ENCODE measurements at regions not wholly inside any gene's neighbourhood (a gene's known extent, or its start where the extent isn't known, plus 50 kb on each side); places are given as distances from the start of the nearest gene placed in this dataset.

DNA sequence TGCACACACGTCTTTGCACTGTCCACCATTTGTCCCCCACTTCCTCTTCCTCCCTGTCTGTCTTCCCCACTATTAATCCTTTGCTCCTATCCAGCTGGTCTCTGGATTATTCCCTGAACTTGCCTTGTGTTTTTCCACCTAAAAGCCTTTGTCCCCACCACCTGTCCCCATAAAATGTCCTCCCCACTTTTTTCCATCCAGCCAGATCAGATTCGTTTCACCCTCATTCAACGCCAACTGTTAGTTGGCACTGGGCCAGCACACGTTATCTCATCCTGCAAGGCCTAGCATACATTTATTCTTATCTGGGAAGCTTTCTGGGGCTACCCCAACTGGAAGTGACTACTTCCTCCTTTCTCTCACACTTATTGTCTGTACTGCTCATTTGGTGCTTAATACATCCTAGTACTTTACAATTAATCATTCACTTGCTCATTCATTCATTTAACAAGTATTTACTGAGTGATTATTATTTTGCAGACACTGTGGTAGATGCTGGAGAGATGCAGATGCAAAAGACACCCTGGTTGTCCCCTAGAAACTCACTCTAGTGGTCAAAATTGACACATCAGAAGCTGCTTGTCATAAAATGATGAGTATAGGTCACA, 96.2 kb downstream of the RASSF10 start:
- no peak for DNase-seq

DNA sequence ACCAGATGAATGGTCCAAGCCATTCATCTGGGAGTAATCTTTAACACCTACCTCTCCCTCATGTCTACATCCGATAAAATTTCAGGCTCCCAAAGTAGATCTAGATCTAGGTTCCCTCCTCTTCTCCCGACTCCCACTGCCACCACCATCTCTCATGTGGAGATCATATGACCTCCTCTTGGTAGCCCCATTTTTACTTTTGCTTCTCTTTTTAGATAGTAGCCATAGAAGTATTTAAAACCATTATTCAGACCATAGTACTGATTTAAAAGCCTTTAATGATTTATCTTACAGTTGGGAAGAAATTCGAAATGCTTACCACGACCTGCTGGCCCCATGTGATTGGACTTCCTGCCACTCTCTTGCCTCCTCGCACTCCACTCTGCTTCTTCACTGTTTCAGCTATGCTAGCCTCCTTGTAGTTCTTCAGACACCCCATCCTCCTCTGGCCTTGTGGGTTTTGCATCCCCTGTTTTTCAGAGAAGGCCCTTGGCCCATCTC, 98.5 kb downstream of the RASSF10 start:
- no peak for DNase-seq

DNA sequence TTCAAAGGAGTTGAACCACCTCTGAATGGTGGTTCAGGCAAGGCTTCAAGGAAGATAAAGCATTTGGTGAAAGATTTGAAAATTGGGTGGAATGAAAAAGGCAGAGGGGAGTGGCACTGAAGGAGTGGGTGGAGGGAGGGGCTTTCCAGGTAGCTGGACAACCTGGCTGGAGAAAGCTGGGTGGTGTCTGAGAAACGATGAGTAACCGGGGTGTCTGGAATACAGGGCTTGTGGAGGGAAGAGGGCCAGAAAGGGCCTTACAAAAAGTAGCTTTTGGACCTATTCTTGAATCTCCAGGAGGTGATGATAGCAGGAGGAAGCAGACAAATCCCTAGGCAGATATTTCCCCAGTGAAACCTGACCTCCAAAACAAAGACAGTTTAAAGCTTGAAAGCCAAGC, 99.3 kb downstream of the RASSF10 start:
- no peak for DNase-seq

DNA sequence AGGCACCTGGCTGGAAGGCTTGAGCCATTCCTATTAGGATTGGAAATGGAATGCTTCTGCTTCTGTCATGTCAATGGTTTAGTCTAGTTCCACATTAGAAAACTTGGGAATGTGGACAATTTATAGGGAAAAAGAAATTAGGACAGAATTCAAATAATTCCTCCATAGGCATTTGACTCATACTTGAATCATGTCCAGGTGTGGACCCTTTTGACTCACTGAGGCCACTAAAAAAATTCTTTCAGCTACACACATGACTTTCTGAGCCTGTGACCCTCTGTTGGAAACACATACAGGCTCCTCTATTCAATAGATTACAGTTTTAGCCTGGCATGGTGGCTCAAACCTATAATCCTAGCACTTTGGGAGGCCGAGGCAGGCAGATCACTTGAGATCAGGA, 100.5 kb downstream of the RASSF10 start:
- DNase-seq: no peak

DNA sequence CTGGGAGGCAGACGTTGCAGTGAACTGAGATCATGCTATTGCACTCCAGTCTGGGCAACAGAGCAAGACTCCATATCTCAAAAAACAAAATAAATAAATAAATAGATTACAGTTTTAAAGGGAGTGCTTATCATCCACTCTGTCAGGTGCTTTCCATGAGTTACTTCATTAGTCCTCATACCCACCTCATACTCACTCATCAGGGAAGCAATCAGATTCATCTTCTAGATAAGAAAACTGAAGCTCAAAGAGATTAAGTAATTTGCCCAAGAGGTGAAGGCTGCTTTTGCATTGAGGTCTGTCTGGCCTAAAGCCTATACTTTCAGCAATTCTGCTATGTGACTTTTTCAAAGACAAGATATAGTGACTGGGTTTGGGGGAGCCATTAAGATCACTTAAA, 101.0 kb downstream of the RASSF10 start:
- DNase-seq: no peak

DNA sequence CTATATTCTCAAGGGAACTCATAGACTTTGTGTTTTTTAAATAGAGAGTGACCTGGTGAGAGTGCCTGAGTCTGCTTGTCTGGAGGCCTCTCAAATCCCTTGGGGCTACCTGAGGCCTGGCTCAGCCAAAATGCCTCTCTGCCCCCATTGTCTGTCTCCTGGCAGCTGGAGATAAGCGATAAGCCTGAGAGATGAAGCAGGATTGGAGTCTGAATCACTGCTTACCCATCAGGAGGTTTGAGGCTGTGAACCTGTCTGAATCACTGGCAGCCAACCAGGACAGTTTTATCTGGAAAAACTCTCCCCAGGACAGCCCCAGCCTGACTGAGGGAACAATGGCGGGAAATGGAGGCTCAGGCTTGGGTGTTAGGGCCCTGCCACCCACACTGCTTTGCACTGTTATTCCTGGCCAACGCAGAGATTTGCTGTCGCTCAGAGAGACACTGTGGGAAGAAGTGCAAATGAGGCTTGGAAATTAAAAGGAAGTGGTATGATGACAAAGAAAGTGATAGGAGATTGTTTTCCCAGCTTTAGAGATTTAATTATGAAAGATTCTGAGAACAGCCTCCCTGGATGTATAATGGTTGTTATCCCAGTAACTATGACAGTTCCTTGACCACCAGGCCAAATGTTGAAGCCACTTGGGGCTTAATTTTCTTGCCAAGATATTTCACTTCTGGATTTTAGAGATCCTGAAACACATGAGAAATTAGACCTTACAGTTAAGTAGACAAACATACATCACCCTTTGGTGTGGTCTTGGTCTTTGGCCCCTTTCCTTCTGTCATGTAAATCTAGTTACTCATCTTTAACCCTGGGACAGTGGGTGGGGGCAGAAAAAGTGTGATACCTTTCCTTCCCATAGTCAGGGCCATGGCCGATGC, 102.1 kb downstream of the RASSF10 start:
- DNase-seq: no peak

DNA sequence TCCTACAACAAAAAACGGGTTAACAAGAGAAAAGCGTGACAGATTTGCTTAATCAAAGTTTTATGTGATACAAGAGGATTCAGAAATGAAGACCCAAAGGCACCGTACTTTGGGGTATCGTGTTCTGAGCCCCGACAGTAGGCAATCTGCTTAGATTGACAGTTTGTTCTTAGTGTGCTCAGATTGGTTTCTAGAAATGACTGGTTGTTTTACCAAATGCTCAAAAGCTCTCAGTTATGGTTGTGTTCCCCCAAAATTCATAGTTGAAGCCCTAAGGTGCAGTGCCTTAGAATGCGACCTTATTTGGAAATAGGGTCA, 102.7 kb downstream of the RASSF10 start:
- no peak for DNase-seq

DNA sequence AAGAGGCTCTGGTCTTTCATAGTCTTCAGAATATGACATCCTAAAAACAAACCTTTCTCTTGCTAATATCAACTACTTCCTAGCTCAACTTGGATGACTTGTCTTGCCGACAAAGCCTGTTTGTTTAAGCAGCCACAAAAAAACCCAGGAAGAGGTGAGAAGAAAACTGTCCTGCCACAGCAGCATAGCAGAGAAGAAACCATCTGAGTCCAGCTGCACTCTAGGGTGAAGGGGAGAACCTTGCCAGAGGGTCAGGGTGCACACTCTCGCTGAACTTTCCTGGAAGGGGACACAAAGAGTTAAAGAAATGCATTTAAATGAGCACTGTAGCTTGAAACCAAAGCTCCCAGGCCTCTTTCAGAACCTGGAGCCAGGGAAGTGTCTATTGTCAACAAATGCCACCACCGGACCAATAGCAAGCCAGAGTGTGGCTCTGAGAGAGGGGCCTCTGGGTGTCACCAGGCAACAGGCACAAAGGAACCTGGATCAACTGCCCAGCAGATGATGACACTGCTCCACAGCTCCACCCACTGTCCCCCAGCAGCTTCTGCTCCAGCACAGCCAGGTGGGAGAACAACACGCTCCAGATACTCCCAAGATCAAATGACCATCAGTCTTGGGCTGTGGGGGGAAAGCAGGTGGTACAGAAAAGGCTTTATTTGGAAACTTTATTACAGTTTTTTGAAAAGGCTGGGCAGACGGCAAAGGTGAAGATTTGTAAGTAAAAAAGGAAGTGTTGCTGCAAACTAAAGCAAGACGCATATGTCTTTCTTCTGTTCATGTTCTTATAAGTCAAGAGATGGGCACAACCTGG, 105.7 kb downstream of the RASSF10 start:
- no peak for DNase-seq

DNA sequence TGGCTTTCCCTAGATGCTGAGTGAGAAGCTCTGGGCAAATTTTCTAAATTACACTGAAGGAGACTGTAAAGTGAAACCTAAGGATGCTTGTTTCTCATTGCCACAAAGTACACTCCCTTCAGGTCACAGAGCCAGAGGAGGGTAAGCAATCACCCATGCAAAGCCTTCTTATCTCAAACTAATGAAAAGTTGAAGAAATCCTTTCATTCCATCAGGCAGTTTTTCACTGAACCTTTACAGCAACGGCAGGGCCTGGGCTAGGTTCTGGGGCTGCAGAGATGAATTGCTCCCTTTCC, 106.2 kb downstream of the RASSF10 start:
- no peak for DNase-seq

DNA sequence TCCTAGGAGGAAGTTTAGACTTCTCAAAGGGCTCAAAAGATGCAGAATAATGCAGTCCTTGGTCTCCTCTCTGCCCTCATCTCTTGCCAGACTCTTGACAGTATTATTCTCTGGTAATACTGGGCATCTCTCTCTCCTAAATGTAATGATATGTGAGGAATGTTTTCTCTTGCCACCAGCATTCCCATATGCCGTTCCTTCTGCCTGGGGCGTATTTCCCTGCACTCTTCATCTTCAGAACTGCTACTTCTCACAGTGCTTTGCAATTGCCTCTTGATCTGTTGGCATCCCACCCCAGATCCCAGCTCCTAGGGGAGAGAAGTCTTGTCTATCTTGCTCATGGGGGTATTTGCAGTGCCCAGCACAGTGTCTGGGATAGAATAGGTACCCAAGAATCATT, 107.4 kb downstream of the RASSF10 start:
- peak; percentile 53 for DNase-seq

DNA sequence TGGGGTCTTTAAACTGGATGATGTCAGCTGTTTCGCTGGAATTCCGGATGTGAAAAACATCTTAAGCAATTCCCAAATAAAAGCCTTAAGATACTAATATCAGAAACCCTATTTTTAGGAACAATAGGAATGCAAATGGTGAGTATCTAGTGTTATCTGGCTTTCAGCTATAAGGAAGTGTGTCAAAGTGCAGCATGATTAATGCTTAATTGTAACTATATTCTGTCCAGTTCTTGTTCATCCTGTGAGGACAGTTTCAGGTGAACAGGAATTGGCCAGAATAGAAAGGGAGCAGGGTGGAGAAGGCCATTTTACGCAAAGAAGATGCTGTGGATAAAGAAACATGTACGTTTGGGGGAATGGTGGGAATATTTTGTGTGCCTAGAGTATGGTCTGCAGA, 108.2 kb downstream of the RASSF10 start:
- no peak for DNase-seq

DNA sequence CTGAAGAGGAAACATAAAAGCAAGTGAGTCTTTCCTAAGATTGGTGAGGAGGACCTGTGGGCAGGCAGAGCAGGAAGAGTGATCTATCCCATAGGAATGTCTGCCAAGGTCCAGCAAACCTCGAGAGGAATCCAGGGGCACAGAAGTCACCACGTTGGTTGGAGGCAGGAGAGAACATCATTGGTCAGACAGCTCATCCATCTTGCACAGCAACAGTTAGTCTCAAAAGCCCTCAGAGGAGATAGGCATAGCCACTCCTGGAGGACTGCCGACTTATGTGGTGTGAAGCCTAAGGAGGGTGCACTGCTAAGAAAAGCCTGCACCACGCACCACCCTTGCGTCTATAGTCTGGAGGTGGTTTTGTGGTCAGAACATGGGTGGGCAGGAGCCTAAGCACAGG, 109.1 kb downstream of the RASSF10 start:
- peak; percentile 94 for DNase-seq

DNA sequence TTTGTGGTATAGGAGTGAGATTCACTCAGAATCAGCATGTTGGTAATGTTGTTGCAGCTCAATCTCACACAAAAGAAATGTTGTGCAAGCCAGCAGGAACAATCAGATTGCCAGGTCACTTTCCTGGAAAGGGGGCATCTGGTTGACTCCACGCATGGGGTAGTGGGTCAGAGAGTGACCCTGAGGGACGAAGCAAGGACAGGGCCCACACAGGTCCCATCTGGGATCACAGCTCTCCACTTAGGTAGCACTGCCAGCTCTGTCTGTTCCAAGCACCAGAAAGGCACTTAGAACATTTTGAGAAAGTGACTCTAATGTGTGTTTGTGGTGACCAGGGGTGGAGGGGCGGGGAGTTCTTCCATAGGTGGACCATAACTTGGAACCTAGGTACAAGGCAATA, 109.5 kb downstream of the RASSF10 start:
- no peak for DNase-seq

DNA sequence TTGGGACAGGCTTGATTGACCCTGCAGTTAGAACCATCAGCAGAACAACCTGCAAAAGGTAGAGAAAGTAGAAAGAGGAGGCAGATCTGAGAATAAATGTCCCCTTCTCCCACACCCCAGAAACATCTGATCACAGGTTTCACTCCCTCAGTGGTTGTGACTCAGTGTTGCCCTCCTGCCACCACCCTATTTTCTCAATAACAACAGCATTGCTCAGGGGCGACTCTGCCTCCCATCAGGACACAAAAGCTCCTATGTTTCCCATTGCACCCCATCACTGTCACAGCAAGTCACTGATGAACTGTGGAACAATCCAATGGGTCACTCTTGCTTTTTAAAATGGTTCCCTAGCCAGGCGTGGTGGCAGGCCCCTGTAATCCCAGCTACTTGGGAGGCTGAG, 110.2 kb downstream of the RASSF10 start:
- DNase-seq: no peak

DNA sequence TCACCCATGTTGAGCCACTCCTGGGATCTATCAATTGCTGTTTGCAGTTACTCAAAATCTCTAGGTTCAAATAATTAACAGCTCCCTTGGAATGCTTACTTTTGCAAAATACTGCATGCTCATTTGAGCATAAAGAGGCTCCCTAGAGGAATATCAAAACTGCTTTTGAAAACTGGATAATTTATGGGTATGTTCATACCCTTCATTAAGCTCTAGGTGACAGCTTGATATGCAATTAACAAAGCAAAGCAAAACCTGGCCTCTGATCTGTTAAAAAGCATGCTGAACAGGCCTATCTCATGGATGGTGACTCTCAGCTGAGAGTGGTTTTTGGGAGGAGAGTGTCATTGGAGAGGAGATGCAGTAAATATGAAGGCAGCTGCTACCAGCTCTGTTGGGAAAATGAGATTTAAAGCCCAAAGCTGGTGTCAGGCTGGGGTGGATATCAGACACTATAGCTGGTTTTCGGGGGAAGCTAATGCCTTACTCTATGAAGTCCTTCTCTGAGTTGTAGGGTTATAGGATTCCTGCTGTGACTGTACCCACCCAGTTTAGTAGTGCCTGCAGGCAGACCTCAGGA, 110.9 kb downstream of the RASSF10 start:
- DNase-seq: no peak

DNA sequence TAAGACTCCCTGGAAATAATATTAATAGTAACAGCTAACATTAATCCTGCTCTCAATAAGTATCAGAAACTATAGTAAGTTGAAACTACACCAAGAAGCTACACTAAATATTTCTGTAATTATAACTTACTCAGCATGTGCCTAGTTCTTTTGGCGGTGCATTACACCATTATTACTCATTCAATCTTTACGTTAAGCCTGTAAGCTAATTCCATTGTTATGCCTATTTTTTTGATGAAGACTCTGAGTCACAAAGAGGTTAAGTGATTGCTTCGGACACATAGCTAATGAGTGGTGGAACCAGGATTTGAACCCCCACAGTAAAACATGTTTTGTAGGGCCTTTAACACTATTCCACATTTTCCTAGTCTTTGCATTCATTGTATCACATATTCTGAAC, 111.6 kb downstream of the RASSF10 start:
- DNase-seq: peak; percentile 84

DNA sequence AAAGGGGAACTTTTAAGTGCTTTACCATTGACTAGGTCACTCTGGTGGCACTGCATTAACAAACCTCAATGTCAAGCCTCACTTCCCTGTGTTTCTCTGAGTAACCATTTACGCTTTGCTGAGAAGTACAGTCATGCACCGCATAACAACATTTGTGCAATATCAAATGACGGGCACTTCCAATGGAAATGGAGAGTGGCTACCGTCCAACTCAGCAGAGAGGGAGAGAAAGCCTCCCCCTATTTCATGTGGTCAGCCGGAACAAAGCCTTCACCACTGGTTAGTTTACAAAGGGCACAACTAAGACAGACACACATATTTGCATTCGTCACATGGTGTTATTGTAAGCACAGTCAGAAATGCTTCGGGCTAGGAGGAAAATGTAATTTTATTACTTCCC, 117.3 kb downstream of the RASSF10 start:
- peak; percentile 54 for DNase-seq

DNA sequence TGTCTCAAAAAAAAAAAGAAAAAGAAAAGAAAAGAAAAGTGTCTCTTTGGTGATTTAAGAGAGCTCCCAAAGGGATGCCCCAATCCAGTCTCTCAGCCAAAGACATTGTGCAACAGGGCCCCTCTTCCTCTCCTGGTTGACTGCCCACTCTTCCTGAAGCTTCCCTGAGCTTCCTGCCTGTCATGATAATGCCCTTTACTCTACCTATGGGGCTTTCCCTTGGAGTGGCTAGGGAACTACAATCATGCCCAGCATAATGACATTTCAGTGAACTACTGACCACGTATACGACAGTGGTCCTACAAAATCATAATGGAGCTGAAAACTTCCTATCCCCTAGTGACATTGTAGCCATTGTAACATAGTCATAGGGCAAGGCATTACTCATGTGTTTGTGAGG, 118.0 kb downstream of the RASSF10 start:
- DNase-seq: no peak

DNA sequence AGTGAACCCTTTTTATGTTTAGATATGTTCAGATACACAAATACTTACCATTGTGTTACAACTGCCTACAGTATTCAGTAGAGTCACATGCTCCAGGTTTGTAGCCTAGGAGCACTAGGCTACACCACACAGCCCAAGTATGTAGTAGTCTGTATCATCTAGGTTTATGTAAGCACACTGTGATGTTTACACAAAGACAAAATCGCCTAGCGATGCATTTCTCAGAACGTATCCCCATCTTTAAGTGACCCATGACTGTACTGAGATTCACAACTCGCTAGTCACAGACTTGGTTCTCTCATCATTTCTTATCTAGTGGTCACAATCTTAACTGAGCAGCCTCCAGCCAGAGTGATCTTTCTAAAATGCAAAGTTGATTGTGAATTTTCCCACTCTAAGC, 119.2 kb downstream of the RASSF10 start:
- DNase-seq: no peak

DNA sequence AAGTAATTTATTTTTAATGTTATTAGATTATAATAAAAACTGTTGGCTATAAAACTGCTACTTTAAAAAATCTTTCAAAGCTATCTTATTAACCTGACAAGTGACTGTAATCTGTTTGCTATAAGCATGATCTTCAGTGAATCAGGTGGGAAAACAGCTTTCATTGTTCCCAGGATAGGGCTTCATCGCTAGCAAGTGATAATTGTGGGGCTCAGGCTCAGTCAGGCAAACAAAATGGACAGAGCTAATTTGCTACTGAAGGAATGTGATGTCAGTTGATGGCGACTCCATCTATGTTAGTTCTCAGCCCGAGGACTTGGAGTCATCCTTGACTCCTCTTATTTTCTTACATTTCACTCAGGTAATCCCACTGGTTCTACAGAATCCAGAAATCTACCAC, 125.0 kb downstream of the RASSF10 start:
- DNase-seq: no peak

DNA sequence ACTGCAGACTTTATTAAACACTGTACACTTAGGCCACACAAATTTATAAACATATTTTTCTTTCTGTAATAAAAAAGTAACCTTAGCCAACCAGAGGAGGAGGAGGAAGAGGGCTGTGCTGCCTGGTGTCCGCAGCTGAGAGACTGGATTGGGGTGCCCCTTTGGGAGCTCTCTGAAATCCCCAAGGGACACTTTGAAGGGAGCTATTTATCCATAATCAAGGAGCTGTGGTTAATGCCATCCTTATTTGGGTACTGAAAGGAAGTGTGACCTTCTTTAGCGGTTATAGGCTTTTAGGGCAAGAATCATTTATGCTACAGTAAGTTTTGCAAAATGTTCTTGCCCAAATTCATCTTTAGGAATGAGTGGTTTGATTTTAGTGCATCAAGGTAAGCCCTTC, 125.8 kb downstream of the RASSF10 start:
- no peak for DNase-seq

DNA sequence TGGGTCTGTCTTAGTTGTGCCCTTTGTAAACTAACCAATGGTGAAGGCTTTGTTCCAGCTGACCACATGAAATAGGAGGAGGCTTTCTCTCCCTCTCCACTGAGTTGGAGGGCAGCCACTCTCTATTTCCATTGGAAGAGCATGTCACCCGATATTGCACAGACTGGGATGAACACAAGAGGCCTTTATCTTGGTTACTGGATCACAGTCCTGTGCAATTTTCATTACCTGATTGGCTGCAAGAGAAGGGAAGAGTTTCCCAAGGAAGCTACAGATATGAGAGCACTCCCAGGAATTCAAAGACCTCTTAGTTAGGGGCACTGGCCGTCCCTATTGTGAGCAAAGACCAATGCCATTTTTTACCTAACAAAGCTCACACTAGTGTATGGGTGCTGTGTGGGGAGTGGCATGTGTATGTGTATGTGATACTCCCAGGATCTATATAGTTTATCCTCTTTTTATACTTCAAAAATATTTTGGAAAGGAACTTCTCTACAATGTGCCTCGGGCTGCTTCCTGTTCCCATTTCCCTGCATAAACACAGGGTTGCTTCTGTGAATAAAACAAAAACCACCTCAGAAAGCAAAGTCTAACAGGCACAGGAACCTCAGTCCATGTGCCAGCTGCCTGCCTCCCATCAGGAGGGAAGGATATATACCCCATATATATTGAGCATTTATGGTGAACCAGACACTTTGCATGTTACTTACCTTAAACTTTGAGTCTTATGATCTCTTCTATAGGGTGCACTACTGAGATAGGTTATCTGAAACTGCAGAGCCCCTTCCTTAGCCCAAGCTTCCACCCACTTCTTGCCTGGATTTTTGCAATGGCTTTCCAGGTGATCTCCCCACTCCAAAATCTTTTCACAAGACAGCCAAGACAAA, 126.5 kb downstream of the RASSF10 start:
- peak; percentile 49 for DNase-seq

DNA sequence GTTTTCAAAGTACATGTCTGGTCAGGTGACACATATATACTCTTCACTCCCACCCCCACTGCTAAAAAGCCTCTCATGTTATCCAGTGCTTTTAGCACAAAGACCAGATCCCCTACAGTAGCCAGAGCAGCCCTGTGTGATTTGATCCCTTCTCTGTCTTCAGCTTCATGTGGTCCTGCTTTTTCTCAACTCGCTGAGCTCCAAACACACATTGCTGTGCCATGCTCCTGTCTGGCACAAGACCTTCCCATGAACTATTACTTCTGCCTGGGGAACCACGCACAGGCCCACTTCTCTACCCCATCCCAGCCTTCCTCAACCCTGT, 127.1 kb downstream of the RASSF10 start:
- DNase-seq: no peak

Measured in fibroblast of skin of back (primary cell).